ENCODE measurements at regions not wholly inside any gene's neighbourhood (a gene's known extent, or its start where the extent isn't known, plus 50 kb on each side); places are given as distances from the start of the nearest gene placed in this dataset.

DNA sequence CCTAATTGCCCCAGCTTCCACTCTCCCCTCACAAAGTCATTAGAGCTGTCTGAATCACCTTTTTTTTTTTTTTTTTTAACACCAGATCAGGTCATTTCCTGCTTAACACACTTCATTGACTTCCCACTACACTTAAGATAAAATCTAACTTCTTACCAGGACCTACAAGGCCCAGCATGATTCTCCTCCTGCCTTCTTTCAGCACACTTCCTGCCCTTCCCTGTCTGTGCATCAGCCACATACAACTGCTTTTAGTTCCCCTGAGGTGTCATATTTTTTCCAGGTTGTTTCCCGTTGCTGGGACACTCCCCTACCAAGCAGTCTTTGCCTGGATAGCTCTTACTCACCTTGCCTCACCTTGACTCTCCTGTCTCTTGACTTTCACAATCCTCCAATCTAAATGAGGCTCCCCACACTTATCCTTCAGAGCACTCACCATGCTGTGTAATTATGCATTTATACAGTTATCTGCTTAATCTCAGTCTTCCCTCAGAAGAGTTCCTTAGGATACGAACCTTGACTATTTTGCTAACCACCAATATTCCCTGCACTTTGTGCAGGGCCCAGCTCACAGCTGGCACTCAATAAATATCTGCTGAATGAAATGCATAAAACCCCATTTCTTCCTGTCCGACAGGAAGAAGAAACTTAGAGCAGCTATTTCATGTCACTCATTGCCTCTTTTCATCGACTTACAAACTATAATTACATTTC lies 96.6 kb upstream of the AKIP1 start:
- TF ChIP-seq CTCF (IDR thresholded peaks at IDR 0.05; ENCODE audit: low read length) (no peak), EZH2 (IDR thresholded peaks at IDR 0.05; ENCODE audit: borderline replicate concordance, low read length) (no peak)
